HG02973 (cell line): ENCODE measurements at regions not wholly inside any gene's neighbourhood (a gene's known extent, or its start where the extent isn't known, plus 50 kb on each side); places are given as distances from the start of the nearest gene placed in this dataset.
"Not testable (repeated sequence)": the region's sequence is repeated elsewhere in the genome, so short reads cannot be mapped to it uniquely, and the experiment has no call there.

Experiments used
- ATAC-seq: cut with Tn5 transposase; IDR thresholded peaks from one replicate; pipeline ENCODE4 v1.9.1; 2021; ENCODE audit warnings: moderate library complexity; ENCODE audit not compliant: unreplicated experiment

DNA sequence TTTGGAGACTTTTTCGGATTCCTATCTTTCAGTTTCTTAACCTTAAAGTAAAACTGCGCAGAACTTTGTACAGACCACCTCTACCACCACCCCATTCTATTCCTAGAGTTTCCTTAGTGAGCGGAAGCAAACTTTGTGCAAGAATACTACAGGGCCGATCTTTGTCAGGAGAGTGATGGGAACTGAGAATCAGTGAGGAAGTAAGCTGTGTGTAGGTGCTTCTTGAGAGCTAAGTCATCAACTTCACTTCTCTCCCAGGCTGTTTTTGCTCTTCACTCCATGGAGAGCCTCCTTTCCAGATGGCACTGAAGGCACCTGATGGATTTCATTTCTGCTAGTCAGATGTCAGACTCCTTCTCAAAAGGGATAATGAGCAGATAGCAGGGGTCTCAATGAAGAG lies 127.3 kb downstream of the SPATA31D1 start:
- no peak for ATAC-seq

DNA sequence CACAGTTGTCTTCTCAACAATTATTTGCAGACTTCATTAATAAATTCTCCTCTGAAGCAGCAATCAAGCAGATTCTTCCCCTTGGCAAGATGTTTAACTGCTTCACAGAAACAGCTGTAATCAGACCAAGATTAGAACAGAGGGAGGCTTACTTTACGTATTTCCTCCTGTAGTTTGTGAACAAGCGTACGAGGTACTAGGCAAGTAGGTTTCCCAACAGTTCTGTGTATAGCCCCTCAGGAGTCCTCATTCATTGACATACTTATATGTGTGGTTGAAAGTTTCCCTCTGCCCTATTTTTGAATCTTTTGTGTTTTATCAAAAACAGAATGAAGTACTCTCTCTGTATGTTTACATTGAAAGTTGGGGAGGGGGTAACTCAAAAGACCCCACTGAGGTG lies 128.0 kb downstream of the SPATA31D1 start:
- ATAC-seq: no peak

DNA sequence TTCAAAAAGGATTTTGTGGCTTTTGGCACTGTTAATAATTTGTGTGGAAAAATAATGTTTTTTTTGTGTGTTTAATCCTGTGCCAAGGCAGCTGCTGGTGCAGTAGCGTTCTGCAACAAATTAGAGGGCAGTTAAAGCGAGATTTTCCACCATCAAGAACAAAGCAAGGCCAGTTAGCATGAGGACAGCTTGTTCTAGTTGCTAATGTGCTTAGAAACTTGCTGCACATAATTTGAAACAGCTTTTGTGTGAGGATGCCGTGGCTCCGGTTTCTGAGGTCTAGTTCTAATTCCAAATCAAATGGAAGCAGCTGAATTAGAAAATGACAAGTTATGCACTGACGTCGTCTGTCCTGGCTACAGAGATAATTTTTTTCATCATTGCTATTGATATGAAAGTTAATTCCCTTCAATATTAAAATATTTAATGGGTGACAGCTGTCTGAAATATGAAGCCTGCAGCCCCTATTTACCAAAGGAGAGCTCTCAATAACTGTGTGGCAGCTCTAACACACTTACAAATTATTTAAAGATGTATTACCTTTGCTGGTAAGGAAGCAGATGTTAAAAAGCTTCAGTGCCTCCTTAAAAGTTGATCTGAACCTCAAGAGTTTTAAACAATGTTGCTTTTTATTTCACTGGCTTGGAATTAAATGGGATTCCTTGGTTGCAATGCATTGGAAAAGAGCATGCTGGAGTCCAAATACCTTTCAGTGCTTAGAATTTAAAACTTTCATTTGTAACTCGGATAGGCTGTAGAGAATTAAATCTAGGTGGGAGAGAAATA lies 128.6 kb downstream of the SPATA31D1 start:
- ATAC-seq: no peak

DNA sequence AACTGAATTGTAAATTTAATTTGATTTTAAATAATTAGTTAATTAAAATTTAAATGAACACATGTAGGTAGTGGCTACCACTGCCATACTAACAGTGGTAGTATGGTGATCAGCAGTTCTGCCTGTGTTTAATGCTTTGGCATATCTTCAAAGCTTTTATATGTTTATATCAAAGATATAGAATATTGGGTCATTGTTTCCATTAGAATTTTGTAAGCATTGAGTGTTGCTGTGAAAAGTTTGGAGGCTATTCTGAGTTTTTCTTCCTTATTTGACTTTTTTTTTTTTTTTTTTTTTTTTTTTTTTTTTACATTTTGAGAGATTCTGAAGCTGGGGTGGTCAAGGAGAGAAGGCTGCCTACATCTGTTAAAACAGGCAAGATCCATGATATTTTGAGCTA lies 134.2 kb downstream of the SPATA31D1 start:
- ATAC-seq: no peak

DNA sequence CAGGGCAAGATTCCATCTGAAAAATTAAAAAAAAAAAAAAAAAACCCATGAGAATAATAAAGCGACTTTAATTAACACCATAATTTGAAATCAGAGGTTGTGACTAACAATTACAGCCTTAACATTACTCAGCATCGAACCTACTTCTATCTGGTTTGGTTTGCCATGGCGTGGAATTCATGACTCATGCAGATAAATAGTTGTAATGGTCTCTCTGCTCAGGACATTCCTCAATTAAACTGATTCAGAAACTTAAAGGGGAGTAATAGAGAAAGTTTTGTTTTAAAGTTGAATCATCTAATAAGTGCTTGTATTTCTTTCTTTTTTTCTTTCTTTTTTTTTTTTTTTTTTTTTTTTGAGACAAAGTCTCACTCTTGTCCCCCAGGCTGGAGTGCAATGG lies 135.5 kb downstream of the SPATA31D1 start:
- ATAC-seq: no peak

DNA sequence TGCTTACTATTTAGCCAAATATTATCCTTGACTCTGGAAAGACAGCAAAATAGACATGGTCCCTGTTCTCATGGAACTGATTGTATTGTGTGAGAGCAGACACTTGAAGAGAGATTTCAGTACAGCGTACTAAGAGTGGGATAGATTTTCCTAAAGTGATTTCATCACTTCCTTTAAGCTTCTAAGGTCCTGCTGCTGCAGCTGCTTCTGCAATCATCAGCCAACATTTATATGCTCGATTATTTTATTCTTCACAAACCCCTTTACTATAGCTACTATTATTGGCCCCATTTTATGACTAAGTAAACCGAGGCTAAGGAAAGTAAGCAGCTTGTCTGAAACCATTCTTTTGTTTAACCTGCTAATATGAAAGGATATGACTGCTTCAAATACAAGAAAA lies 137.7 kb downstream of the SPATA31D1 start:
- ATAC-seq: no peak

DNA sequence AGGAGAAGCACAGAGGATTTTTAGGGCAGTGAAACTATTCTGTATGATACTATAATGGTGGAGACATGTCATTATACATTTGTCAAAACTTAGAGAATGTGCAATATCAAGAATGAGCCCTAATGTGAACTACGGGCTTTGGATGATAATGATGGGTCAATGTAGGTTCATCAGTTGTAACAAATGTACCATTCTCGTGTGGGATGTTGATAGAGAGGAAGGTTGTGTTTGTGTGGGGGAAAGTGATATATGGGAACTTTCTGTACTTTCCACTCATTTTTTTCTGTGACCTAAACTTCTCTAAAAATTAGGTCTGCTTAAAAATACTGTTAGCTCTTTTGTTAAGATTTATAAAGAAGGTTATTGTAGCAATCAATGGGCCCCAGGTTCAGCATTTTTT lies 138.9 kb downstream of the SPATA31D1 start:
- no peak for ATAC-seq

DNA sequence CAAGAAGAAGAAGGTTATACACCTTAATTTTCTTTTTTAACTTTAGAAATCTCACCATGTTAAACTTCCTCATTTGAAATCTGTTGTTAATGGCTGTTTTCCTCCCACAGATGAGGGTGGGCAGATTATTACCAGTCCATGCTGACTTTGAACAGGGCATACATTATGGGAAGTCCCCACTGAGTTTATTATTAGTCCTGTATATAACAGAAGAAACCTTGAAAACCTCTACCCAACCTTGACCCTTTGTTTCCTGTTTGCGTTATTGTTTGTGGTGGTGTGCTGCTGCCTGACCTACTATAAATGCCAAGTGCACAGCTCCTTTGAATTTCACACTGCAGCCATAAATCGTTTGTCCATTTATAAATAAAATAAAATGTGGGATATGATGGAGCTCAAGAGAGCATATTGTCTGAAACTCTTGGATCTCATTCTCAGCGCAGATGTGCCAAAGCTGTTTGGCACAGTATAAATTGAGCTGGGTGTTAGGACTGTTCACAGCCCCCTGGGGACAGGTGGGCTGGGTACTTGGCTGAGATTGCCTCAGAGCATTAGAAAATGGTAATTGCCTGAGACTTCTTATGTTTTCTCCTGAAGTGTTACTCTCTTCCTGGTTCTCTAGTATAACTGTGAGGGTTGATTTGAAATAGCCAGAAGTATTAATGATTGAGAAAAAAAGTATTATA lies 139.6 kb downstream of the SPATA31D1 start:
- peak; percentile 89 for ATAC-seq

DNA sequence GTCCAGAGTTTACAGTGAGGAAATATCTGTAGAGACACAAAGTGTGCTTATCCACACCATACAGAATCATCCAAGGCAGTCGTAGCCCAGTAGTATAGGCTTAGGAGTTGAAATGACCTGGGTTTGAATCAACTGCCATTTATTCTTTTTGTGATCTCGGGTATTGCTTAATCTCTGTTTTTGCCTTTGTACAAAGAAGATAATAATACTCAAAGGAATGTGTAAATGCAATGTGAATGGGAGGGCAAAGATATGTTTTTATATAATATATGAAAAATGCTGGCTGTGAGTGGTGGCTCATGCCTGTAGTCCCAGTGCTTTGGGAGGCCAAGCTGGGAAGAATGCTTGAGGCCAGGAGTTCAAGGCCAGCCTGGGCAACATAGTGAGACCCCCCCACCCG lies 141.1 kb downstream of the SPATA31D1 start:
- no peak for ATAC-seq

DNA sequence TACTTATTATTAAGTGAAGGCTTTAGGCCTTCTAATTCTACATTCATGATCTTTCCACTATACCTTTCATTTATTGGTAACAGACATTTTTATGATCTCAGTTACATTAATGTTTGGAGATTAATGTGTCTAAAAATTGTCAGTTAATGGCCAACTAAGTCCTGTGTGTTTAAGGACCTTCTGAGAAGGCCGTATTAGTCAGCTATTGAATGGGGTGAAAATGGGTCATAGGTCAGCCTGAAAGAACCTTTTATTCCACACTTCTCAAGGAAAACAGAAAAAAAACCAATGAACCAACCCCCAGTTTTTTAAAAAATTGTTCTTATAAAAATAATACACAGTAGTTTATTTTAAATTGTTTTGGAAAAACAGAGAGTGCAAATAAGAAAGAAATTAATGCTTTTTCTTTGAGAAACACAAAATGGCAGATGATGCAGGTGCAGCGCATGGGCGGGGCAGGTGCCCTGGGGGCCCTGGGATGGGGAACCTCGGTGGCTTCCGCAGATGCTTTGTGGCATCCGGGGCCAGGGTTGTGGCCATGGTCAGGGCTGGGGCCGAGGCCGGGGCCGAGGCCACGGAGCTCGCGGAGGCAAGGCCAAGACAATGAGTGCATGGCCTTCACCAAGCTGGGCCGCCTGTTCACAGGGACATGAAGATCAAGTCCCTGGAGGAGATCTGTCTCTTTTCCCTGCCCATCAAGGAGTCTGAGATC lies 141.9 kb downstream of the SPATA31D1 start:
- no peak for ATAC-seq

DNA sequence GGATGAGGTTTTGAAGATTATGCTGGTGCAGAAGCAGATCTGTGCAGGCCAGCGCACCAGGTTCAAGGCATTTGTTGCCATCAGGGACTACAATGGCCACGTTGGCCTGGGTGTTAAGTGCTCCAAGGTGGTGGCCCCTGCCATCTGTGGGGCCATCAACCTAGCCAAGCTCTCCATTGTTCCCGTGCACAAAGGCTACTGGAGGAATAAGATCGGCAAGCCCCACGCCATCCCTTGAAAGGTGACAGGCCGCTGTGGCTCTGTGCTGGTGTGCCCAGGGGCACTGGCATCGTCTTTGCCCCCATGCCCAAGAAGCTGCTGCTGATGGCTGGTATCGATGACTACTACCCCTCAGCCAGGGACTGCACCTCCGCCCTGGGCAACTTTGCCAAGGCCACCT lies 142.5 kb downstream of the SPATA31D1 start:
- ATAC-seq: no peak

DNA sequence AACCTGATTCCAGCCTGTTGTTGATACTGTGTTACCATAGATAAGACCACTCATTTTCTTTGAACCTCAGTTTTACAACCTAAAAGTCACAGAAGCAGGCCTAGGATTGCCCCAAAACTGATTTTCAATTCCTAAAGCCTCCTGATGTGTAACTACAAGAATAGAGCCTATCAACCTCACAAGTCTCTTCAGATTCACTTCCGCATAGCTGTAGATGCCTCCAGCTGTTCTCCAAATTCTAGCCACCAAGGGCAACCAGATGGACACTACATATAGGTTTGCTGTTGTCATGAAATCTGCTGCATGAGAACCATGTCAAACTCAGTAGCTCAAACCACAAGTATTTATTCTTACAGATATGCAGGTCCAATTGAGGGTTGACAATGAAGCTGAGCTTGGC lies 143.5 kb downstream of the SPATA31D1 start:
- no peak for ATAC-seq

DNA sequence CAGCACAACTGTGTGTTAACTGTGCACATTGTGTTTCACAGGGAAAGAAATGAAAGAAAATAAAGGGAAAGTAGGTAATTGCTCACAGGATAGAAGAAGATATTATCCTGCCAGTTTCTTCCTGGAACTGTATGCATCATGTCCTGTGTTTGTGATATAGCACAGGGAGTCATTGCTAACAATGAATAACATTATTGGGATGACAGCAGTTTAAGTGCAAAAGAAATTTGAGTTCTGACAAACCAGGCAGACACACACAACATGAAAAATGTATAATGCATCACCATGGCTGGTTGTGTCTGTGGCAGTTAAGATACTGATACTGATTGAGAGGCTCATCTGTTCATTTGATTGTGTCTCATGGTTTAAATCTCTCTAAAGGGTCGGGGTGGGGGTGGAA lies 145.4 kb downstream of the SPATA31D1 start:
- ATAC-seq: no peak

DNA sequence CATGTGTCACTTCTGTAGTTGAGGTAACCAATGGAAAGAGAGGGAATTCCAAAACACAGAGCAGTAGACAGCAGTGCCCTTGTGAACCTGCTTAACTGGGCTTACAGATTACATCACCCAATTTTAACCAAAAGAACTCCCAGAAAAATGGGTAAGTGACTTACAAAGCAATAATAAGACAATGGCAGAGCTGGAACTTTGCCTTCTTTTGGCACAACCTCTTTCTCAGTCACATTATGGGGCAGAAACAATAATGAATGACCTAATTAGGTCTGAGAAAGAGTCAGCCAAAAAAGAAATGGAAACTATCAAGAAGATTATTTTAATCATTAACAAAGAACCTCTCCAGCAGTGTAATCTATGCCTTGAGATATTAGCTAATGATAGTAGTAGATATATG lies 146.5 kb downstream of the SPATA31D1 start:
- no peak for ATAC-seq

DNA sequence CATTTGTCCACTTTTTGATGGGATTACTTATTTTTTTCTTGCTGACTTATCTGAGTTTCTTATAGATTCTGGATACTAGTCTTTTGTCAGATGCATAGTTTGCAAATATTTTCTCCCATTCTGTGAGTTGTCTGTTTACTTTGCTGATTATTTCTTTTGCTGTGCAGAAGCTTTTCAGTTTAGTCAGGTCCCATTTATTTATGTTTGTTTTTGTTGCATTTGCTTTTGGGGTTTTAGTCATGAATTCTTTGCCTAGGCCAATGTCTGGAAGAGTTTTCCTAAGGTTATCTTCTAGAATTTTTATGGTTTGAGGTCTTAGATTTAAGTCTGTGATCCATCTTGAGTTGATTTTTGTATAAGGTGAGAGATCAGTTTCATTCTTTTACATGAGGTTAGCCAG lies 149.5 kb downstream of the SPATA31D1 start:
- not testable (repeated sequence) for ATAC-seq

DNA sequence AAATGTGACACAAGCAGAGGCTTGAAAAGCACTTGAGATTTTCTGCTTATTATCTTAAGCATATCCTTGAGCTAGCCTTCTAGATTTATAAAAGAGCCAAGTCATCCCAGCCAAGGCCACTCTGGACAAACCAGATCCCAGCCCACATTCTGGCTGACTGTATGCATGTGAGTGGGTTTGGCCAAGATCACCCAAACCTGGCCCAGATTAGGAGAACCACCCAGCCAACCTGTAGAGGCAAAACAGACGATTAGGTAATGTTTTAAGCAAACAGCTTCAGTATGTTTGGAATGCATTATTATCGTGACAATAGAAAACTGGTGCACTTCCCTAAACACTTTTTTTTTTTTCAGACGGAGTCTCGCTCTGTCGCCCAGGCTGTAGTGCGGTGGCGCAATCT lies 151.9 kb downstream of the SPATA31D1 start:
- no peak for ATAC-seq

DNA sequence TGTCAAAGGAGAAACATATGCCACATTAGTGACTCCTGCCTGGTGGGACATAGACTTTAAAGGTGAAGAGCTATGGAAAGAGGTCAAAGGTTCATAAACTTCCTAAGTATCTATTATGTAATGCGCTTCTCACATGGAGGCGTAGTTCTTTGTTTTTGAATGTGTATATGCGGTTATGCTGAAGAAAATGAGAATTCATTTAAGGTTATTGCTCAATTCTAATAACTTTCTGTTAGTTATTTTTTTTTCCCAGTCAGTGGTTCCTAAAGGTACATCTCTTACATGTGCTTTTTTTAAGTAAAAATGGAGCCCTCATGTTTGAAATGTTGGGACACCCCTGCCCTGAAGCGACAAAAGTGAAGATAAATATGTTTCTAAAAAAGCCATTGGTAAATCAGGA lies 156.2 kb downstream of the SPATA31D1 start:
- no peak for ATAC-seq

DNA sequence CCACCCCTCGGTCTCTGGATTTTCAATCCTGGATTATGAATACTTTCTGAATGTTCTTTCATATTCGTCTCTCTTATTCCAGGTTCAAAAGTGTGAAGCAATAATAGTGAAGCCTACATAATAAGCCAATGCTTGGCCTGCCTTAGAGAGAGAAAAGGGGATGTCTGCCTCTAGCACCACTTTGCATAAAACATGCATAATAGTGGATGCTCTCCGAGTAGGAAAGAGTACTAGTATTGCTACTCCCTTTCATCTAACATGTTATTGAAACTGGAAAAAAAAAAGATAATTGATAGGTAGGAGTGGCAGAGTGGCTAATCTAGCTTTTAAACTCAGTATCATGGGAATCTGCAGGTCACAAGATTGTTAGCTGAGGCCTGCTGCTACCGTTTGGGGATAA lies 158.1 kb downstream of the SPATA31D1 start:
- ATAC-seq: no peak

DNA sequence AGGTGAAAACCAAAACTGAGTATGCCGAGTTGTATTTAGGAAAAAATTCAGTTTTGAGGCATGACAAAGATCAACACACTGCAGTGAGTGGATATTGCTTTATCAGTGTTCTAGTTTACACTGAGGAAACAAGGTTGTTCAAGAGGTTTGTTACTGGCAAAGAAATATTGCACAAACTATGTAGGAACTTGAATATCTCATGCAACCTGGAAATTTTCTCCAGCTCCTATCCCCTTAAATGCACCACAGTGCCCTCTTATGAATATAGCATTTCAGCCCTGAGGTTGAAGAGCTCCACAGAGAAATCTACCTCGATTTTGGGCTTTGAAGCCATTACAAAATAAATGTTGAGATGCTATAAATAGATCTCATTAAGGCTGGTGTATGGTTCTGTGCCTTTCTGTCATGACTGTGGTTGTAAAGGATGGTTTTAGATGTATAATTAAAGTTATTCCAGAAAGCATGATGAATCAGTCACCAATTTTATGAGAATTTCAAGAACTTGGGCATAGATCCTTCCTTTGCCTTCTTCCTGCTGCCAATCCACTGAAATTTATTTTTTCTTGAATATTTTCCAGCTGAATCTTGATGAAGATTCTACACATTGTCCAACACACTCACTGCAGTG lies 159.3 kb downstream of the SPATA31D1 start:
- ATAC-seq: no peak

DNA sequence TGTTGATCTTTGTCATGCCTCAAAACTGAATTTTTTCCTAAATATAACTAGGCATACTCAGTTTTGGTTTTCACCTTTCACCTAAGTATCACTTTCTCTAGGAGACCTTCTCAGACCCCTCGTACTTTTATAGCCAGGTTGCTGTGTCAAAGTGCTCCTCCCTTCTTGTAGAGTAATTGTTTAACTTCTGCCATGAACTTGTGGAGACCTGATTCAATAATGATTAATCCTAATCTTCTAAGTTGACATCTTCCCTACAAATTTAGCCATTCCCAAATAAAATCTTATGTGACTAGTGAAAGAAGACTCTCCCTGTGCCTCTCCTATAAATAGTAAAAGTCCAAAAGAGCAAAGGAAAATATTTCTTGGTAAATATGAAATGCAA lies 159.8 kb downstream of the SPATA31D1 start:
- ATAC-seq: no peak

DNA sequence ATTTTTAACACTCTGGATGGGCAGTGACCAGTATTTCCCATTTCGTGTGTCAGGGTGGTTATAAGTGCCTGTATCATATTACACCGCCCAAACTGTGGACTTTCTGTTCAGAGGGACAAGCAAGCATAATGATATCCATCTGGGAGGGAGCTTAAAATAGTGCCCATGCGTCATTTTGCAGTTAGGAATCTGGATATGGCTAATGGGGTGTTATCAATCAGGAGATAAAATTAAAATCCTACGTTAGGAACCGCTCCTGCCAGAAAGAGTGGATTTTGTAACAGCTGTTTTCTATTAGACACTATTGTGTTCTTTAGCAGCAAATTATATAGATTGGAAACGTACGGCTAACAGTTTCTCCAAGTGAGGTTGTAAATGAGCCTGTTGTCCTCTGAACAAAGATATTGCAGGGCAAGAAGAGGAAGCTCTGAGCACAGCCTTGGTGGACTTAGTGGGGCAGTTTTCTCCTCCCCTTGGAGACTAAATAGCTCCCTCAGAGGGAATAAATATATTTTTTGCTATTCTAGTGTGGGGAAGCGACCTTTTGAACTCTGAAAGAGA lies 160.4 kb downstream of the SPATA31D1 start:
- no peak for ATAC-seq
